Heart right ventricle (tissue), 16 donors: ENCODE measurements at regions not wholly inside any gene's neighbourhood (a gene's known extent, or its start where the extent isn't known, plus 50 kb on each side); places are given as distances from the start of the nearest gene placed in this dataset.

Experiments used
- ATAC-seq, 8 donors: fragments of 200-7000 bp; cut with Tn5 transposase; one replicate each; pipeline ENCODE4 v1.9.1; 2020; ENCODE audit warnings: mild to moderate bottlenecking in 8 of 8, moderate library complexity in 8 of 8, moderate number of reproducible peaks in 1 of 8
- DNase-seq, 2 donors: peaks; one replicate each; pipeline ENCODE4 v3.0.0-alpha.2; 2020
- H3K27ac ChIP-seq, 10 donors: fragments of 200-600 bp; sonication (generic) in 2 of 10; one replicate each; pipeline versions ENCODE4 v1.5.0 to v1.8.0; 2020 to 2022; ENCODE audit warnings: mild to moderate bottlenecking in 3 of 10
- H3K27me3 ChIP-seq, 7 donors: fragments of 200-600 bp; one replicate each; pipeline ENCODE4 v1.8.0; 2021 to 2022; ENCODE audit warnings: mild to moderate bottlenecking in 2 of 7
- H3K36me3 ChIP-seq, 9 donors: fragments of 200-600 bp; sonication (generic) in 1 of 9; one replicate each; pipeline versions ENCODE4 v1.5.0 to v1.8.0; 2020 to 2022; ENCODE audit warnings: mild to moderate bottlenecking in 2 of 9
- H3K4me1 ChIP-seq, 9 donors: fragments of 200-600 bp; sonication (generic) in 1 of 9; one replicate each; pipeline versions ENCODE4 v1.5.0 to v1.8.0; 2020 to 2022; ENCODE audit warnings: mild to moderate bottlenecking in 4 of 9
- H3K4me3 ChIP-seq, 10 donors: fragments of 200-600 bp; sonication (generic) in 2 of 10; one replicate each; pipeline versions ENCODE4 v1.5.0 to v1.8.0; 2020 to 2022; ENCODE audit warnings: mild to moderate bottlenecking in 7 of 10, moderate library complexity in 2 of 10
- H3K9me3 ChIP-seq, 11 donors: fragments of 200-600 bp in 10 of 11; sonication (generic) in 2 of 11; one replicate each; pipeline versions ENCODE4 v1.5.0 to v1.8.0; 2013 to 2022; ENCODE audit warnings: mild to moderate bottlenecking in 2 of 11, control low read depth in 1 of 11, moderate library complexity in 1 of 11
- CTCF ChIP-seq, 9 donors: fragments of 200-600 bp; sonication (generic) in 2 of 9; IDR thresholded peaks; one replicate each; pipeline versions ENCODE4 v1.5.0 to v1.8.0; 2021 to 2022; ENCODE audit warnings: antibody characterized with exemption in 9 of 9, mild to moderate bottlenecking in 5 of 9, moderate library complexity in 1 of 9
- WGBS, 2 donors: extraction: QIAGEN DNeasy Blood & Tissue Kit; methylation state at CpG; one replicate each; pipeline ENCODE4 v1.1.7; 2013; ENCODE audit warnings: inconsistent platforms in 1 of 2; 5-methylcytosine and 5-hydroxymethylcytosine counted together
- intact Hi-C, 10 donors: fragments of 100-400 bp; cut with DNase I; formaldehyde crosslinking; loops; one replicate each; pipeline versions ENCODE4 v1.11.1 to v1.14.2; 2022
- donor health status: Arrhythmogenic right ventricular cardiomyopathy.
- donor health status: ischemic (EF 13 %, LVEDD 7.1; RV severe dilation, severe dysfunction).
- donor health status: healthy with polysubstance abuse.
- donor health status: DM: no; HTN: yes; CAD: no.
- donor health status: DM: no; HTN: no; CAD: no.
- donor health status: ischemic (EF 25% LVEDD 6.9; RV normal size, moderate dysfunction).
- donor health status: ischemic (EF 25% LVEDD 5.7; RV mildly dilated, moderate dysfunction).
- donor health status: healthy.
- donor health status: DM: yes; HTN: yes; CAD: no.
- donor health status: Ischemic cardiomyopathy.
- donor health status: ischemic (EF 35%, LVEDD 5.7; RV mildly dilated, moderate dysfunction).
- donor health status: nonischemic (EF 11% LVEDD 7.7; RV severe dilation, severe dysfunction).
- donor health status: DM: yes; HTN: yes; CAD: no.
- donor health status: PGD.
- donor health status: ischemic (EF 29% LVEDD 5.4; RV normal size, mild dysfunction).
- donor health status: nonischemic (EF 23%, LVEDD 6.1; RV moderate dilation, normal function).

- 90% methylated on average over 12 of the region's 12 CpGs for WGBS, 2 donors
- no peaks in the 10 kb centered on the region for H3K9me3 ChIP-seq
- intact Hi-C loops, result loop anchor here in 1 of 10 donors (5.0 kb wide), 1 partner anchor 74 kb away; no protein-coding TSS in a partner anchor
- H3K27ac ChIP-seq, result no peak overlapping the region
- H3K4me1 ChIP-seq, result peaks cover 6 to 46% (median 34%) of the 10 kb centered on the region in 9 donors
- TF ChIP-seq CTCF (IDR thresholded peaks at IDR 0.05), result no peak
- H3K36me3 ChIP-seq, result no peaks in the 10 kb centered on the region
- H3K27me3 ChIP-seq, result peaks cover 0 to 5% (median 0%) of the 10 kb centered on the region in 7 donors
- no peak overlapping the region for H3K4me3 ChIP-seq
- ATAC-seq, result no peak
- no peak for DNase-seq
These were observed 137.2 kb upstream of the HES1 start for GRCh38 chr3:193998628-193999195.

GRCh38 chr3:194000100-194000499, 135.8 kb upstream of the HES1 start:
- no peak for DNase-seq
- no peak for TF ChIP-seq CTCF (IDR thresholded peaks at IDR 0.05)
- Histone ChIP-seq H3K27ac (no peak overlapping the region), H3K9me3 (no peaks in the 10 kb centered on the region), H3K27me3 (peaks cover 0 to 6% (median 0%) of the 10 kb centered on the region in 7 donors), H3K36me3 (no peaks in the 10 kb centered on the region), H3K4me1 (peaks cover 13 to 59% (median 48%) of the 10 kb centered on the region in 9 donors), H3K4me3 (no peak overlapping the region)
- 78 to 92% methylated on average over 4 of the region's 4 CpGs for WGBS, 2 donors
- no peak for ATAC-seq
- intact Hi-C loops, result loop anchor here (5.0 to 10.0 kb wide), 16 partner anchors 72 to 315 kb away; partner anchors contain the start of gene HES1 (in 2 of the 10)

GRCh38 chr3:194000712-194001111, 135.2 kb upstream of the HES1 start:
- 72 to 98% methylated on average over 4 of the region's 4 CpGs for WGBS, 2 donors
- no peak overlapping the region for H3K27ac ChIP-seq
- ATAC-seq (no peak), DNase-seq (no peak)
- peaks cover 13 to 66% (median 48%) of the 10 kb centered on the region in 9 donors for H3K4me1 ChIP-seq
- peaks cover 0 to 8% (median under 1%) of the 10 kb centered on the region in 7 donors for H3K27me3 ChIP-seq
- H3K36me3 ChIP-seq, result no peaks in the 10 kb centered on the region
- no peak overlapping the region for H3K4me3 ChIP-seq
- no peak for TF ChIP-seq CTCF (IDR thresholded peaks at IDR 0.05)
- intact Hi-C loops, result loop anchor here (5.0 to 10.0 kb wide), 16 partner anchors 72 to 314 kb away; partner anchors contain the start of gene HES1 (in 2 of the 10)
- H3K9me3 ChIP-seq, result no peaks in the 10 kb centered on the region

- no peak for DNase-seq
- intact Hi-C loops, result loop anchor here (2.0 to 10.0 kb wide), 20 partner anchors 19 to 313 kb away; partner anchors contain the start of gene HES1 (in 3 of the 10)
- ATAC-seq, result no peak
- Histone ChIP-seq H3K4me3 (no peak overlapping the region), H3K36me3 (no peaks in the 10 kb centered on the region), H3K4me1 (peaks cover 13 to 63% (median 39%) of the 10 kb centered on the region in 9 donors), H3K27me3 (peaks cover 0 to 18% (median 5%) of the 10 kb centered on the region in 7 donors), H3K27ac (peak overlapping the region in 3 of 10 donors; percentile 74 to 82 (median 77)), H3K9me3 (no peaks in the 10 kb centered on the region)
- WGBS, 2 donors, result 80 to 85% methylated on average over 20 of the region's 20 CpGs
- TF ChIP-seq CTCF (IDR thresholded peaks at IDR 0.05), result no peak
These were observed 134.1 kb upstream of the HES1 start for GRCh38 chr3:194001728-194002459.
